Transverse colon (tissue), 4 donors: ENCODE measurements at regions not wholly inside any gene's neighbourhood (a gene's known extent, or its start where the extent isn't known, plus 50 kb on each side); places are given as distances from the start of the nearest gene placed in this dataset.

Experiments
- DNase-seq: peaks from one replicate; pipeline ENCODE4 v3.0.0-alpha.2; 2019
- H3K27ac ChIP-seq, 4 donors: fragments of 200-600 bp; sonication (generic); 2 replicates each; pipeline ENCODE4 v1.5.1; 2016 to 2018; ENCODE audit warnings: inconsistent platforms in 4 of 4
- H3K27me3 ChIP-seq: fragments of 200-600 bp; sonication (generic); 2 replicates; pipeline ENCODE4 v1.5.1; 2017; ENCODE audit warnings: inconsistent platforms
- H3K36me3 ChIP-seq, 4 donors: fragments of 200-600 bp; sonication (generic); 2 replicates each; pipeline ENCODE4 v1.5.1; 2017 to 2019; ENCODE audit warnings: inconsistent platforms in 4 of 4
- H3K4me1 ChIP-seq, 4 donors: fragments of 200-600 bp; sonication (generic); 2 replicates each; pipeline ENCODE4 v1.5.1; 2017 to 2020; ENCODE audit warnings: inconsistent platforms in 4 of 4
- H3K4me3 ChIP-seq, 4 donors: fragments of 200-600 bp; sonication (generic); 1 replicate in 1 of 4; 2 replicates in 3 of 4; pipeline versions ENCODE4 v1.5.1 to v1.6.1; 2017 to 2019; ENCODE audit warnings: inconsistent platforms in 4 of 4
- H3K9me3 ChIP-seq, 2 donors: fragments of 200-600 bp; sonication (generic); 2 replicates each; pipeline ENCODE4 v1.5.1; 2017 to 2019; ENCODE audit warnings: inconsistent platforms in 2 of 2
- EP300 ChIP-seq: sonication (generic); formaldehyde crosslinking; IDR thresholded peaks from one replicate; pipeline ENCODE4 v1.6.1; 2017; ENCODE audit warnings: antibody characterized with exemption, low read depth
- POLR2A ChIP-seq: fragments of 450-650 bp; IDR thresholded peaks from one replicate; pipeline ENCODE4 v1.6.1; 2016; ENCODE audit warnings: antibody characterized with exemption, mild to moderate bottlenecking, moderate library complexity
- POLR2AphosphoS5 ChIP-seq, 3 donors: sonication (generic); formaldehyde crosslinking; IDR thresholded peaks; one replicate each; pipeline ENCODE4 v1.6.1; 2016; ENCODE audit warnings: antibody characterized with exemption in 3 of 3
- WGBS, 2 donors: methylation state at CpG; one replicate each; pipeline ENCODE4 v1.1.5; 2018; ENCODE audit warnings: low coverage in 1 of 2; 5-methylcytosine and 5-hydroxymethylcytosine counted together
- in situ Hi-C, 4 donors: fragments of 200-750 bp; cut with MboI; loops; one replicate each; pipeline versions ENCODE4 v1.15.0 to v1.15.1; 2017; ENCODE audit warnings: low sequenced_read_pairs in 3 of 4, low pct_ligation_motif_present in 1 of 4, low pct_unique_long_range_greater_than_20kb in 1 of 4
- intact Hi-C: fragments of 100-400 bp; cut with DNase I; formaldehyde crosslinking; loops from one replicate; pipeline ENCODE4 v1.15.1; 2023; ENCODE audit warnings: low total_unique reads
- TF ChIP-seq, protein P1 (sequence below), 5 experiments: fragments of 200-600 bp in 3 of 5; fragments of 450-650 bp in 2 of 5; sonication (generic) in 3 of 5; IDR thresholded peaks; 1 replicate in 2 of 5; 2 replicates in 3 of 5; pipeline ENCODE4 v1.5.1; 2016 to 2017; ENCODE audit warnings: antibody characterized with exemption in 5 of 5, inconsistent platforms in 3 of 5, mild to moderate bottlenecking in 2 of 5, moderate library complexity in 1 of 5

DNA sequence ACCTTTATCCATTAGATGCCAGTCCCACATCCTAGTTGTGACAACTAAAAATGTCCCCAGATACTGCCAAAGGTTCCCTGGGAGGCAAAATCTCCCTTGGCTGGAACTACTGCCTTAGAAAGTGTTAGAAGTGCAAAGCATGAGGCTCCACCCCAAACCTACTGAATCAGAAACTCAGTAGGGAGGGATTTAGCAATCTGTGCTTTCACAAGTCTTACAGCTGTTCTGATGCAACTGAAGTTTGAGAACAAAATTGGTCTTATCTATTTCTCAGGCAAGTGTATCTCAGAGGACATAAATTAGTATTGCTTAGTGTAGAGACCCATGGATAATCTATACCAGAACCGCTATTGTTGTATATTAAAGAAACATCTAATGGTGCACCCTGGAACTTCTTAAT, 70.2 kb downstream of the CLDN1 start:
- DNase-seq = no peak
- no peak overlapping the region for H3K27ac ChIP-seq
- H3K27me3 ChIP-seq = no peaks in the 10 kb centered on the region
- WGBS, 2 donors = 96 to 100% methylated on average over 1 of the region's 1 CpG
- intact Hi-C loops (no loop called here), in situ Hi-C loops (no loop called here)
- H3K4me3 ChIP-seq = no peak overlapping the region
- no peaks in the 10 kb centered on the region for H3K9me3 ChIP-seq
- no peaks in the 10 kb centered on the region for H3K4me1 ChIP-seq
- TF ChIP-seq POLR2AphosphoS5 (IDR thresholded peaks at IDR 0.05) (no peak), POLR2A (no peak), EP300 (no peak)
- TF ChIP-seq, protein P1, sequence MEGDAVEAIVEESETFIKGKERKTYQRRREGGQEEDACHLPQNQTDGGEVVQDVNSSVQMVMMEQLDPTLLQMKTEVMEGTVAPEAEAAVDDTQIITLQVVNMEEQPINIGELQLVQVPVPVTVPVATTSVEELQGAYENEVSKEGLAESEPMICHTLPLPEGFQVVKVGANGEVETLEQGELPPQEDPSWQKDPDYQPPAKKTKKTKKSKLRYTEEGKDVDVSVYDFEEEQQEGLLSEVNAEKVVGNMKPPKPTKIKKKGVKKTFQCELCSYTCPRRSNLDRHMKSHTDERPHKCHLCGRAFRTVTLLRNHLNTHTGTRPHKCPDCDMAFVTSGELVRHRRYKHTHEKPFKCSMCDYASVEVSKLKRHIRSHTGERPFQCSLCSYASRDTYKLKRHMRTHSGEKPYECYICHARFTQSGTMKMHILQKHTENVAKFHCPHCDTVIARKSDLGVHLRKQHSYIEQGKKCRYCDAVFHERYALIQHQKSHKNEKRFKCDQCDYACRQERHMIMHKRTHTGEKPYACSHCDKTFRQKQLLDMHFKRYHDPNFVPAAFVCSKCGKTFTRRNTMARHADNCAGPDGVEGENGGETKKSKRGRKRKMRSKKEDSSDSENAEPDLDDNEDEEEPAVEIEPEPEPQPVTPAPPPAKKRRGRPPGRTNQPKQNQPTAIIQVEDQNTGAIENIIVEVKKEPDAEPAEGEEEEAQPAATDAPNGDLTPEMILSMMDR (IDR thresholded peaks at IDR 0.05) = no peak
- no peaks in the 10 kb centered on the region for H3K36me3 ChIP-seq

DNA sequence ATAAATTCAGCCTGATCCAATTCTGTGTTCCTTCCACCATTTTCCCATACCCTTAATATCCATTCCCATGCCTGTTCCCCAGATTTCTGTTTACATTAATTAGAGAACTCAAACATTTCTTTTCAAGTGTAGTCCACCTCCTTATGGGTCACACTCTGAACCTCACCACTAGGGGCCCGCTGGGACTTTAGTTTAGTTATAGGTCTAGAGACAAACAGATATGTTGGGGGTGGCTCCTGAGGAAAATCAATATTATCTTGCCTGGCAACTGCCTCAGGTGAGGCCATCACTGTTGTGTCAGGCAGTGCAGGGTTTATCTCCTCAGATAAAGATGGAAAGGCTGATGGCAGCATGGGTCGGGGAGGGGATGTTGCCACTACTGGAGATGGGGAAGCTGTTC, 72.8 kb downstream of the CLDN1 start:
- Histone ChIP-seq H3K4me1 (no peaks in the 10 kb centered on the region), H3K9me3 (peaks cover 0 to 5% of the 10 kb centered on the region in 2 donors), H3K27me3 (no peaks in the 10 kb centered on the region), H3K27ac (no peak overlapping the region), H3K4me3 (no peak overlapping the region), H3K36me3 (no peaks in the 10 kb centered on the region)
- in situ Hi-C loops (no loop called here), intact Hi-C loops (no loop called here)
- no peak for TF ChIP-seq POLR2A
- TF ChIP-seq, protein P1 (IDR thresholded peaks at IDR 0.05) = no peak
- no peak for TF ChIP-seq EP300
- no peak for TF ChIP-seq POLR2AphosphoS5 (IDR thresholded peaks at IDR 0.05)
- WGBS, 2 donors = 96 to 100% methylated on average over 1 to 2 of the region's 2 CpGs
- no peak for DNase-seq

DNA sequence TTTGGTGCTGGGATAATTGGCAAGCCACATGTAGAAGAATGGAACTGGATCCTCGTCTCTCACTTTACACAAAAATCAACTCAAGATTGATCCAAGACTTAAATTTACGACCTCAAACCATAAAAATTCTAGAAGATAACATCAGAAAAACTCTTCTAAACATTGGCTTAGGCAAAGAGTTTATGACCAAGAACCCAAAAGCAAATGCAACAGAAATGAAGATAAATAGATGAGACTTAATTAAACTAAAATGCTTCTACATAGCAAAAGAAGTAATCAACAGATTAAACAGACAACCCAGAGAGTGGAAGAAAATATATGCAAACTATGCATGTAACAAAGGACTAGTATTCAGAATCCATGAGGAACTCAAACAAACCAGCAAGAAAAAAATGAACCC, 80.1 kb downstream of the CLDN1 start:
- Histone ChIP-seq H3K27ac (no peak overlapping the region), H3K4me3 (no peak overlapping the region), H3K27me3 (no peaks in the 10 kb centered on the region), H3K9me3 (peaks cover 0 to 11% of the 10 kb centered on the region in 2 donors), H3K4me1 (no peaks in the 10 kb centered on the region), H3K36me3 (no peaks in the 10 kb centered on the region)
- intact Hi-C loops = no loop called here
- no peak for TF ChIP-seq POLR2AphosphoS5 (IDR thresholded peaks at IDR 0.05)
- no peak for TF ChIP-seq EP300
- WGBS, 2 donors = 52% methylated on average over 2 of the region's 2 CpGs; no CpG with 5 or more reads in 1 of the 2 donors
- no peak for DNase-seq
- in situ Hi-C loops = no loop called here

DNA sequence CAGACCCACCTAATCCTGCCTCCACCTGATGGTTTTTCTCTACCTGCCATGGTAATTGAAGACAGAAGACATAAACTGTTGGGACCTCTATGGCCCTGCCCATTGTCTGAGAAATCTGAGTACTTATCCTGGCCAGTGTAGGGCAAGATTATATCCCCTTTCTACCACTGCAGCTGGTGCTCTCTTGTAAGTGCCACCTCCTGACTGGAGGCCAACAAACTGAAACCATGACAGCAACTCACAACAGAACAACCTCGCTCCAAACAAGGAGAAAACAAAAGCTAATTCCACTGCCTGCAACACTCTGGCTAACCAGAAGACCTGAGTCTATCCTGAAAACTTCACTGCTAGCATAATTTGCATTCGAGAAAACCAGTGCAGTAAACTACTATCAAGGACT, 82.9 kb downstream of the CLDN1 start:
- Histone ChIP-seq H3K4me1 (no peaks in the 10 kb centered on the region), H3K9me3 (peaks cover 0 to 7% of the 10 kb centered on the region in 2 donors), H3K36me3 (no peaks in the 10 kb centered on the region), H3K27ac (no peak overlapping the region), H3K27me3 (no peaks in the 10 kb centered on the region), H3K4me3 (no peak overlapping the region)
- 40 to 61% methylated on average over 1 to 2 of the region's 2 CpGs for WGBS, 2 donors
- DNase-seq = no peak
- TF ChIP-seq EP300 (no peak), POLR2AphosphoS5 (IDR thresholded peaks at IDR 0.05) (no peak), POLR2A (no peak)
- TF ChIP-seq, protein P1 (IDR thresholded peaks at IDR 0.05) = no peak
- in situ Hi-C loops (no loop called here), intact Hi-C loops (no loop called here)

DNA sequence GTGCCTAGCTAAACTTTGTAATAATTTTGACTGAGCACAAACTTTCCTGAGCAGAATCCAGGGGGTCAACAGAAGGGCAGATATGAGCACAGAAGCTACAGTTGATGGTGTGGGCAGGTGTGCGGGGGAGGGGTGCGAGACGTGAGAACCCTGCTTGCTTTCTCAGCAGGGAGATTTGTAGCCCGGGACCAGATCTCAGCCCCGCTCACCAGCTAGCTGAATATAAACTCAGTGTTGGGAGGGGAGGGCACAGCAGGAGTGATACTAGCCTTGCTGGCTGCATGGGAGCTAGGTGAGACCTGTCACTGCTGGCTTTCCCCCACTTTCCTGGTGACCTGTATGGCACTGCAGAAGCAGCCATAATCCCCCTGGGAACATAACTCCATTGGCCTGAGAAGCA, 83.4 kb downstream of the CLDN1 start:
- intact Hi-C loops = no loop called here
- H3K36me3 ChIP-seq = no peaks in the 10 kb centered on the region
- 89% methylated on average over 5 of the region's 5 CpGs; no CpG with 5 or more reads in 1 of the 2 donors for WGBS, 2 donors
- H3K4me3 ChIP-seq = no peak overlapping the region
- H3K4me1 ChIP-seq = no peaks in the 10 kb centered on the region
- H3K27me3 ChIP-seq = no peaks in the 10 kb centered on the region
- H3K27ac ChIP-seq = no peak overlapping the region
- in situ Hi-C loops = no loop called here
- no peak for DNase-seq
- H3K9me3 ChIP-seq = peaks cover 0 to 7% of the 10 kb centered on the region in 2 donors
- TF ChIP-seq EP300 = no peak
- TF ChIP-seq, protein P1 (IDR thresholded peaks at IDR 0.05) = no peak
- no peak for TF ChIP-seq POLR2A
- TF ChIP-seq POLR2AphosphoS5 (IDR thresholded peaks at IDR 0.05) = no peak
